SU-DHL-6 (cell line): ENCODE measurements at regions not wholly inside any gene's neighbourhood (a gene's known extent, or its start where the extent isn't known, plus 50 kb on each side); places are given as distances from the start of the nearest gene placed in this dataset.
A peak's percentile ranks its signal among the peaks of the same experiment; 100 is the strongest.

Experiments used
- H2AFZ ChIP-seq: fragments of 200-600 bp; sonication (generic); 2 replicates; pipeline ENCODE4 v1.6.1; 2014; ENCODE audit warnings: low read depth, mild to moderate bottlenecking, moderate library complexity, mixed read lengths, antibody characterized with exemption, low read length; ENCODE audit not compliant: severe bottlenecking
- H3F3A ChIP-seq: fragments of 200-600 bp; shearing (Covaris generic); 2 replicates; pipeline ENCODE4 v1.6.0; 2016; ENCODE audit warnings: antibody characterized with exemption, mild to moderate bottlenecking; ENCODE audit not compliant: insufficient read depth
- H3K27ac ChIP-seq: fragments of 200-600 bp; sonication (generic); 2 replicates; pipeline ENCODE4 v1.5.1; 2016; ENCODE audit warnings: low read depth, mild to moderate bottlenecking, low read length, moderate library complexity, mixed read lengths
- H3K27me3 ChIP-seq: fragments of 200-600 bp; sonication (generic), shearing (Covaris generic); 2 replicates; pipeline ENCODE4 v1.6.0; 2014; ENCODE audit warnings: mild to moderate bottlenecking, low read length
- H3K36me3 ChIP-seq: fragments of 200-600 bp; sonication (generic); 2 replicates; pipeline ENCODE4 v1.6.1; 2014; ENCODE audit warnings: mild to moderate bottlenecking, low read length, mixed read lengths
- H3K4me2 ChIP-seq: fragments of 300-600, 200-600 bp; shearing (Covaris generic), sonication (generic); 2 replicates; pipeline ENCODE4 v1.6.0; 2014; ENCODE audit warnings: low read length, low read depth, mild to moderate bottlenecking; ENCODE audit not compliant: poor library complexity, severe bottlenecking
- H3K4me3 ChIP-seq: fragments of 200-600 bp; sonication (generic); 2 replicates; pipeline ENCODE4 v1.5.1; 2014; ENCODE audit warnings: antibody characterized with exemption, low read length, mild to moderate bottlenecking, mixed read lengths; ENCODE audit not compliant: insufficient read depth, poor library complexity, severe bottlenecking
- H3K79me2 ChIP-seq: fragments of 200-600 bp; sonication (generic); 2 replicates; pipeline ENCODE4 v1.6.1; 2014; ENCODE audit warnings: mild to moderate bottlenecking, low read length, moderate library complexity; ENCODE audit not compliant: insufficient read depth
- H3K9ac ChIP-seq: fragments of 200-600 bp; sonication (generic); 2 replicates; pipeline ENCODE4 v1.7.0; 2014; ENCODE audit warnings: mild to moderate bottlenecking, low read length
- H3K9me2 ChIP-seq: fragments of 200-600 bp; sonication (generic); replicated peaks from 2 replicates; pipeline ENCODE4 v1.6.1; 2014; ENCODE audit warnings: low read length; ENCODE audit not compliant: insufficient read depth
- H3K9me3 ChIP-seq: fragments of 200-600 bp; sonication (generic); 2 replicates; pipeline ENCODE4 v1.6.1; 2014; ENCODE audit warnings: low read length, mixed read lengths; ENCODE audit not compliant: insufficient read depth
- H4K20me1 ChIP-seq: fragments of 200-600 bp; sonication (generic); 2 replicates; pipeline ENCODE4 v1.6.1; 2014; ENCODE audit warnings: low read depth, mild to moderate bottlenecking, antibody characterized with exemption, low read length, moderate library complexity, mixed read lengths
- CTCF ChIP-seq: fragments of 200-600 bp; sonication (generic); IDR thresholded peaks from one replicate; pipeline ENCODE4 v1.5.1; 2017; ENCODE audit warnings: antibody characterized with exemption, mild to moderate bottlenecking, low read length, moderate library complexity; ENCODE audit not compliant: insufficient read depth, poor library complexity, severe bottlenecking
- EZH2phosphoT487 ChIP-seq: fragments of 200-600 bp; sonication (generic), shearing (Covaris generic); conservative IDR thresholded peaks from 2 replicates; pipeline ENCODE4 v1.6.1; 2018; ENCODE audit warnings: mild to moderate bottlenecking, antibody characterized with exemption, low read length, moderate library complexity, mixed read lengths

GRCh38 chr6:123733180-123733579, 70.5 kb upstream of the NKAIN2 start:
- Histone ChIP-seq H3K36me3 (no peaks in the 10 kb centered on the region), H3K27me3 (no peaks in the 10 kb centered on the region), H3K79me2 (no peaks in the 10 kb centered on the region), H3K27ac (no peak overlapping the region), H3K4me2 (no peak overlapping the region), H3K9me3 (no peaks in the 10 kb centered on the region), H2AFZ (no peak overlapping the region), H4K20me1 (no peaks in the 10 kb centered on the region), H3K4me3 (no peak overlapping the region), H3K9me2 (no peaks in the 10 kb centered on the region), H3F3A (no peaks in the 10 kb centered on the region), H3K9ac (no peak overlapping the region)
- no peak for TF ChIP-seq CTCF
- no peak for TF ChIP-seq EZH2phosphoT487

GRCh38 chr6:123716506-123716905, 79.8 kb upstream of the TRDN start:
- H3K27ac ChIP-seq: no peak overlapping the region
- no peaks in the 10 kb centered on the region for H3K36me3 ChIP-seq
- no peaks in the 10 kb centered on the region for H3K9me2 ChIP-seq
- H3K9ac ChIP-seq: no peak overlapping the region
- no peaks in the 10 kb centered on the region for H3K79me2 ChIP-seq
- TF ChIP-seq EZH2phosphoT487: no peak
- TF ChIP-seq CTCF: no peak
- H3K9me3 ChIP-seq: no peaks in the 10 kb centered on the region
- no peak overlapping the region for H3K4me3 ChIP-seq
- no peak overlapping the region for H3K4me2 ChIP-seq
- no peak overlapping the region for H2AFZ ChIP-seq
- H3F3A ChIP-seq: no peaks in the 10 kb centered on the region
- H4K20me1 ChIP-seq: no peaks in the 10 kb centered on the region
- H3K27me3 ChIP-seq: no peaks in the 10 kb centered on the region

- Histone ChIP-seq H4K20me1 (no peaks in the 10 kb centered on the region), H2AFZ (no peak overlapping the region), H3K4me2 (no peak overlapping the region), H3K27me3 (no peaks in the 10 kb centered on the region), H3K9me2 (no peaks in the 10 kb centered on the region), H3K9ac (no peak overlapping the region), H3K36me3 (no peaks in the 10 kb centered on the region), H3K9me3 (no peaks in the 10 kb centered on the region), H3K27ac (no peak overlapping the region), H3F3A (no peaks in the 10 kb centered on the region), H3K79me2 (no peaks in the 10 kb centered on the region), H3K4me3 (no peak overlapping the region)
- no peak for TF ChIP-seq EZH2phosphoT487
- peak; percentile 44 for TF ChIP-seq CTCF
Observed at GRCh38 chr6:123715006-123715863, 78.5 kb upstream of the TRDN start.
